HG03139 (cell line): ENCODE measurements at regions not wholly inside any gene's neighbourhood (a gene's known extent, or its start where the extent isn't known, plus 50 kb on each side); places are given as distances from the start of the nearest gene placed in this dataset.

Source experiments
- ATAC-seq: cut with Tn5 transposase; IDR thresholded peaks from one replicate; pipeline ENCODE4 v1.9.1; 2021; ENCODE audit not compliant: unreplicated experiment

DNA sequence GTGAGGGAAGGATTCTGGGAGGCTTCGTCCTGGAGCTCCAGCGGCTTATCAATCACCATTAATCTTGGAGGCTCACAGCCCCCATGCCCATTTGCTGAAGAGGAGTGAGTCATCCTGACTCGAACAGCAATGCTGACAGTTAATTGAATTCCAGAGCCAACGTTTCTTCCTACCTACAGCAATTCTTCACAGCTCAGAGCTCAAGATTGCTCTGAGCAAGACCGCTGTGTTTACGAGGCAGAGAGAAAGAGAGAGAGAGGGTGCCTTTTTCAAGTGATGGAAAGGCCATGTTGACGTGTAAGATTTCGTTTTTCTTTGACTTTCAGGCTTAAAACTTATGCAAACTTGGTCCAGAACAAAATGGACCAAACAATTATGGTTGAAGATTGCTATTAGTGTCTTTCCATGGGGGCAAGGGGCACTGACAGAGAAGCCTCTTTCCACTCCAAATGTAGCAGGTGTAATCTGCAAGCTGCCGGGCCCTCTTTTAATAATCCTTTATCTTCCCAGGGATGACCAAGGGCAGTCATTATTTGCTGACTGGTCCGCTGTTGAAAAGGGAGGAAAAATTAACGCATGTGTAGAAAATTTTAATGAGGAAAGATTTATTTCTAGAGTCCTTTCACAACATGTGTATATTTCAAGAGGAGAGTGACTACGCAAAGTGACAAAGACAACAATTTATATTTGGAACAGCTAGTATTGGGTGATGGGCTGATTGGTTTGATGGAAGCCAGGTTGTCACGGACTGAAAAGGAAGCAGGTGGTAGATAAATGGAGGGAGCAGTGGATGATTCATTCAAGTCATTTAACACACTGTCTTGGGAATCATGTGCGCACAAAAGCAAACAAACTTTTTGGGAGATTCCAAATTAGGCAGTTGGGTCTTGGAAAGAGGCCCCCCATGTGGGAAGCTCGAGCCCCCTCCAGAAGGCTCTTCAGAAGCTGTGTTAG lies 136.1 kb upstream of the IRF2BP2 start:
- ATAC-seq = no peak

DNA sequence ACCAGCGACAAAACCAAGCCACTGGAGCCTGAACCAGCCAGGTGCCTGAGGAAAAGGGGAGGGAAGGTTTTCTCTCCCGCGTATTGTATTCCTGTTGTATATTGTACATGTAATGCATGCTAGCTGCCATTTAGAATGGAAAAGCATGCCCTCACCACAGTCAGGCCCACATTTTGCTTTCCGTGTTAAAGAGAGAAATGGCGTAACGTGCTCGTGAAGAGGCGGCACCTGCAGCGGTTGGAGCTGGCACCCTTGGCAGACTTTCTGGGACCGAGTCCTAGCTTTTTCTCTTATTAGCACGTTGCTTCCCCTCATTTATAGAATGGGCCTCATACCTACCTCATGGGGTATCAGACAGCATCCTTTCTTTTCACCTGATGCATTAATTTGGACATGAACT lies 135.3 kb upstream of the IRF2BP2 start:
- no peak for ATAC-seq

GRCh38 chr1:234743791-234744611 lies 134.0 kb upstream of the IRF2BP2 start:
- ATAC-seq = no peak

DNA sequence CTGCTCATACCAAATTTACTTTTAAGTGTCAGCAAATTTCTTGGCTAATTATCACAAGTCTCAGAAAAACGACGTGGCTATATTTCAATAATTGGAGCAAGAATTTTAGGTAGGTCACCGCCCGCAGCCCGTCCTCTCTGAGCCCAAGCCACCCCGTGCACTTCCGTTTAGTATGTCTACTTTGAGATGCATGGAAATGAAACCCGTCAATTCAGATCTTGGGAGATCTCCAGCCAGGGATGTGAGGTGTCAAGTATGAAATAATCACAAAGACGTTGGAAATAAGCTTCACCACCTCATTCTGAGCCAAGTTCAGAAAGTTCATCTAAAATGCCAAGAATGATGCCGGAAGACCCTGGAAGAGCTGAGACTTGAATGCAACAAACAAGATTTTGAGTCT lies 132.6 kb upstream of the IRF2BP2 start:
- no peak for ATAC-seq

GRCh38 chr1:234737967-234738314 lies 128.0 kb upstream of the IRF2BP2 start:
- ATAC-seq = no peak

- ATAC-seq = no peak
Measured at GRCh38 chr1:234735916-234736315, 125.9 kb upstream of the IRF2BP2 start.

GRCh38 chr1:234735476-234735875 lies 125.5 kb upstream of the IRF2BP2 start:
- no peak for ATAC-seq

- no peak for ATAC-seq
Measured at GRCh38 chr1:234734869-234735268, 124.9 kb upstream of the IRF2BP2 start.

DNA sequence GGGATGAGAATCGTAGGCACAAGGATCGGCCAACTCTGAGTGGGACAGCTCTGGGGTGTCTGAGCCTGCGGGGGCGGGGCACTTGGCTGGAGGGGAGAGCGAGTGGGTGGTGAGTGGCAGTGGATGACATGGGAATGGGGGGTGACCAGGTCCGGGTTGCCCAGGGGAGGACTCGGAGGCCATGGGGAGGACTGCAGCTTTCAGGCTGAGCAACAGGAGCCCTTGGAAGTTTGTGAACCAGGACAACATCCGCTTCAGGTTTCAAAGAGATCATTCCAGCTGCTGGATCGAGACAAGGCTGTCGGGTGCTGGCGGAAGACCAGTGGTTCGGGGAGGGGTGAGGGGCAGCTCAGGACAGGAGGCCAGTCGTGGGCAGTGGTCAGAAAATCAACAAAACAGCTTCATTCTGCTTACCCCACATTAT lies 124.4 kb upstream of the IRF2BP2 start:
- no peak for ATAC-seq

GRCh38 chr1:234733427-234733826 lies 123.4 kb upstream of the IRF2BP2 start:
- no peak for ATAC-seq

GRCh38 chr1:234732671-234733390 lies 122.9 kb upstream of the IRF2BP2 start:
- ATAC-seq = no peak

DNA sequence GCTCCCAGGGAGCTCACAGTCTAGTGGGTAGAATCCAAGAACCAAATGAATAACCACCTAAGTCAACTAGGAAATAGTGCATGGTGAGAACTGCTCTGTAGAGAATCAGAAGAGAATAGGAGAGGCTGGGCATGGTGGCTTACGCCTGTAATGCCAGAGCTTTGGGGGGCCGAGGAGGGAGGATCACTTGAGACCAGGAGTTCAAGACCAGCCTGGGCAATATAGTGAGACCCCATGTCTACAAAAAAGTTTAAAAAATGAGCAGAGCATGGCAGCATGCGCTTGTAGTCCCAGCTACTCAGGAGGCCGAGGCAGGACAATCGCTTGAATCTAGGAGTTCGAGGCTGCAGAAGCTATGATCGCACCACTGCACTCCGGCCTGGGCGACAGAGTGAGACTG lies 122.3 kb upstream of the IRF2BP2 start:
- no peak for ATAC-seq

GRCh38 chr1:234731569-234732085 lies 121.6 kb upstream of the IRF2BP2 start:
- no peak for ATAC-seq

- no peak for ATAC-seq
Measured at GRCh38 chr1:234730770-234731568, 121.0 kb upstream of the IRF2BP2 start.

DNA sequence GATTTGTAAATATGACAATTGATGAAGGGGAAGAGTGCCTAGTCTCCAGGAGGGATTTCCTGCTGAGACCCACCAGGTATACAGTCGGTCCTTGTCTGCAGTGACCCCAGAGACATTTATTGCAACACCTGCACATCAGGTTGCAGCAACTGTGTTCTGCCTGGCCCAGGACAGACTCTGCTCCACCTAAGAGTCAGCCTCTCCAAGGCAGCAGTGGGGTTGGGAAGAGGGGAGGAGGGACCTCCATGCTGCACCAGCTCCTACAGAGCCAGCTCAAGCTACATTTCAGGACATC lies 120.4 kb upstream of the IRF2BP2 start:
- no peak for ATAC-seq

DNA sequence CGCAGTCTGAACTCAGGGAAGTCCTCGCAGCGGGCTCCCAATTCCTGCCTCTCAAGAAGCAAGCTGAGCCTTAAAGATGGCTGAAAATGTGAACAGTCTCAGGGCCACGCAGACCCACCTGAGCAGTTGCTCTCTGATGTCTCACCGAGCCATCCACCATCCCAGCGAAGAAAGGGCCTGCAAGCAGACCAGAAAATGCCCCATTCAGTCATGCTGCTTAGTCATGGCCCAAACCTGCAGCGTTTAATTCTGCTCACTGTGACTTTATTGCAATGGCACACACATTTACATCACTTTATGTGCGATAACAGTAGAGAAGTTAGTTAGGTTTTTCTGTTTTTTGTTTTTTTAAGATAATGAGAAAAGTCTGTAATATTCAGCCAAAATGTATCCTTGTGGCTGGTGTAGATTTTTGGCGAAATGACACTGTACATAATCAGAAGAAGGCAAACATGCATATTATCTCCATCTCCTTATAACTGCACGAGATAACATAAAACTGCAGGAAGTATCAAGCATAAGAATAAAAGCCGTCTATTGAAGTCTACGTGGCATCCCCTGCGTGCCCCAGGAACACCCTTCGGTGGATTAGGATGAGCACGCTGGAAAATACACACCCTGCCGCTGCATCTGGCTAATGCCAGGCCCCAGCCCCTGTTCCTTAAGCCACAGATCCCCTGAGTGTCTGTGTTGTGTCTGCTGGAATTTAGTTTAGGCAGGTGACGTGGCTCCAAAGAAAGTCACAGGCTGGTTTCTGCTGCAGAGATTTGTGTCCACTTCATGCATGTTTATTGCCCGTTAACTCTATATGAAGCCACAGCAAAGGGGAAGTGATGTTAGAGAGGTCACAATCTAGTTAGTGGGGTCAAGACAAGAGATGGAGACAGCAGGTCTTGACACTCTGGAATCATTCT lies 119.8 kb upstream of the IRF2BP2 start:
- ATAC-seq = no peak

- no peak for ATAC-seq
Measured at GRCh38 chr1:234728740-234729139, 118.8 kb upstream of the IRF2BP2 start.

DNA sequence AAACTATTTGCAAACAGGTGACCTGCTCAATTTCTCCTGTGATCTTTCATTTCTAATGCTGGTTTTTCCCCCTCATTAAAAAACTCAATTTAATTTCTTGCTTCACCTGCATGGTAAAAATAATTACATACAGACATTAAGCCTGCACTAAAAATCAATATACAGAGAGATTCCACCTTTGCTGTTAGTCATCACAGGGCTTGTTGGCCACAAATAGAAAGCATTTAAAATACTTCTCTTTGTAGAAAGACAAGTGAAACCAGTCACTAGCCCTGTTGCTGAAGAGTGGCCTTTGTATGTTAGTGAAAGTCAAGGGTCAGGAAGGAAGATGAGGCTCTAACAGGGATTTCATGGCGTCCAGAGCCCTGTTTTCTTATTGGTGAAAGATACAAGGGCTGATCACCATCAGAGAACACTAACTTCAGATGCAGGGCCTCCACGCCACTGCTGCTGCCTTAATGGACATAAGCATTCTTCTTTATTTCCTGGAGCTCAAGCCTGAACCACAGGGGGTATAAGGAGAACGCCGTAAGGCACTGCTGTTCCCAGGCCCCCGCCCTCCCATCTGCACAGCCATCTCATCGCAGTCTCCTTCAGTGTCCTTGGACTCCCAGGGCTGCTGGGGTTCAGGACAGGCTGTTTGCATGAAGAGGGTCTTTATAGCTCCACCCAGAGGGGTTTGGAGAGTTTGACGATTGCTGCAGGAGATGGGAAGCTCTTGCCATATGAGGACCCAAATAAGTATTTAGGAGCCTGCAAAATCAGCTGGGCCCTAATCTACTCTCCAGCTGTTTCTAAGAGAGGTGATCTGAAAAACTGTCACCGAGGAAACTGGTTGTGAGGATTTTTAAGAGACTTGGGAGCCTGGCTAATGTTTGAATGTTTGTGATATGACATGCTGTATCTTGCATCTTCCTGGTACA lies 117.3 kb upstream of the IRF2BP2 start:
- ATAC-seq = no peak
